Thymus (tissue), 11 donors: ENCODE measurements at regions not wholly inside any gene's neighbourhood (a gene's known extent, or its start where the extent isn't known, plus 50 kb on each side); places are given as distances from the start of the nearest gene placed in this dataset.

Experiments used
- DNase-seq, 9 donors: peaks; one replicate each; pipeline ENCODE4 v3.0.0-alpha.2; 2013; ENCODE audit warnings: low spot score in 9 of 9, low read depth in 6 of 9, missing footprints in 1 of 9
- H3K27ac ChIP-seq, 2 donors: one replicate each; pipeline ENCODE4 v1.5.1; 2013; ENCODE audit warnings: control low read depth in 1 of 2, low read depth in 1 of 2, low read length in 1 of 2, mild to moderate bottlenecking in 1 of 2, moderate library complexity in 1 of 2
- H3K27me3 ChIP-seq, 2 donors: one replicate each; pipeline ENCODE4 v1.5.1; 2013; ENCODE audit warnings: low read length in 1 of 2; ENCODE audit not compliant: control insufficient read depth in 2 of 2, insufficient read depth in 1 of 2
- H3K36me3 ChIP-seq, 2 donors: one replicate each; pipeline ENCODE4 v1.5.1; 2013; ENCODE audit warnings: low read length in 1 of 2, mild to moderate bottlenecking in 1 of 2, moderate library complexity in 1 of 2; ENCODE audit not compliant: control insufficient read depth in 2 of 2, insufficient read depth in 2 of 2
- H3K4me1 ChIP-seq, 2 donors: one replicate each; pipeline ENCODE4 v1.5.1; 2013; ENCODE audit warnings: low read length in 2 of 2; ENCODE audit not compliant: control insufficient read depth in 2 of 2, insufficient read depth in 2 of 2
- H3K4me3 ChIP-seq, 2 donors: one replicate each; pipeline ENCODE4 v1.5.1; 2013; ENCODE audit warnings: low read length in 2 of 2, control low read depth in 1 of 2, mild to moderate bottlenecking in 1 of 2
- H3K9me3 ChIP-seq, 2 donors: one replicate each; pipeline ENCODE4 v1.5.1; 2013; ENCODE audit warnings: low read length in 1 of 2, mild to moderate bottlenecking in 1 of 2; ENCODE audit not compliant: control insufficient read depth in 2 of 2, insufficient read depth in 1 of 2
- WGBS: extraction: QIAGEN DNeasy Blood & Tissue Kit; methylation state at CpG from one replicate; pipeline ENCODE4 v1.1.7; 2013; 5-methylcytosine and 5-hydroxymethylcytosine counted together
- donor health status: healthy.

DNA sequence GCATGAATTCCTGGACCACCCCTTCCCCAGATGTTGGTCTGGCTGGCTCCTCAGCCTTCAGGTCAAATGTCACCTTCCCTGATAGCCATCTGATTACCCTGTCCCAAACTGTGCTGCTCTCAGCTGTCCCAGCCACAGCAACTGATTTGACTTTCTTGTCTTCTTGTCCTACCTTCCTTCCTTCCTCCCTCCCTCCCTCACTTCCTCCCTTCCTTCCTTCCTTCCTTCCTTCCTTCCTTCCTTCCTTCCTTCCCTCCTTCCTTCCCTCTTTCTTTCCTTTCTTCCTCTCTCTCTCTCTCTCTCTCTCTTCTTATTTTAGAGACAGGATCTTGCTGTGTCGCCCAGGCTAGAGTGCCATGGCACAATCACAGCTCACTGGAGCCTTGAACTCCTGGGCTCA is 242.5 kb downstream of the RPS24 start:
- no peak for DNase-seq
- Histone ChIP-seq H3K9me3 (peaks cover 0 to 4% of the 10 kb centered on the region in 2 donors), H3K4me1 (no peaks in the 10 kb centered on the region), H3K4me3 (no peak overlapping the region), H3K36me3 (no peaks in the 10 kb centered on the region), H3K27ac (no peak overlapping the region), H3K27me3 (no peaks in the 10 kb centered on the region)
- 100% methylated on average over 1 of the region's 1 CpG for WGBS

DNA sequence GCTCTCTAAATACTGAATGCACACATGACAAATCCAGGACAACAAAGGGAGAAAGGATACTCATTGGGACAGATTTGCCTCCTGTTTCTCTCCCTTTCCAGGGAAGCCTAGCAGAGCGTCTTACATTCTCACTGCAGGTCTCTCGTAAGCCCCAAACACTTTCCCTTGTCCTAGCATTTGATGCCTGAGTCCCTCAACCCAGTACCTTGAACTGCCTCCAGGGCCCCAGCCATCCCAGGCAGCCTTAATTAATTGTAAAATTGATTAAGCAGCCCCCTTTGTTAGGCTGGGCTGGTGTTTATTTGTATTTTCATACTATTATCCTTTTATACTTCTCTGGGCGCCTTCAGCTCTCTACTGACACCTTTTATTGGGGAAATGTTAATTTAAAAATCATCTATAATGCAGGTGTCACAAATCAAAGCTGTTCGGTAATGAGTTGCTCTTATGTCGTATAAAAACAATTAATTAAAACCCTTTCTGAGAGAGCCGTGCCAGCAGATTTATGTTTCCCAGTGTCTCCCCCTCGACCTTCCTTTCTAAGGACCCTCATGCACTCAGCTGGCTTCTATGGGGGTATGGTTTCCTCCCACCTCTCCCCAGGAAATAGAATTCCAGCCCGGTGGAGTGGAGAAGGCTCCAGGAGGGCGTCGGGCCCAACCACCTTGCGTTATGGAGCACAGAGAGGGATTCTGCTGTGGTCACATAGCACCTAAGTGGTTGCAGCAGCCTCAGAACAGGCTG is 243.8 kb downstream of the RPS24 start:
- Histone ChIP-seq H3K27ac (no peak overlapping the region), H3K4me1 (no peaks in the 10 kb centered on the region), H3K36me3 (no peaks in the 10 kb centered on the region), H3K4me3 (no peak overlapping the region), H3K27me3 (no peaks in the 10 kb centered on the region), H3K9me3 (no peaks in the 10 kb centered on the region)
- 95% methylated on average over 11 of the region's 11 CpGs for WGBS
- no peak for DNase-seq

DNA sequence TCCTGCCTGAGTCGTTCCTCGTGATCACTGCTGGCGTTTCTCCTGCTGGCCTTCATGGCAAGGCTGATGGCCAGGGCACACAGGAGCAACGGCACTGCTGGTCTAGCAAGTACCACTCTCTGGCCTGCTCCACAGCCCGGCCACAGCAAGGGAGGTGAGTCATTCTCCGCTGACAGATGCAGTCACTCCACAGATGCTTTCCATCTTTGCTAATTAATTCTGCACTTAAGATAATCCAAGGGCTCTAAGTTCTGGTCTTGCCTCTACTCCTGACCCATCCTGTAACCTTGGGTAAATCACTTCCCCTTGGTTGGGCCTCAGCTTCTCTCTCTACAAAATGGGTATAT is 244.4 kb downstream of the RPS24 start:
- H3K4me1 ChIP-seq, result no peaks in the 10 kb centered on the region
- no peak for DNase-seq
- H3K27me3 ChIP-seq, result no peaks in the 10 kb centered on the region
- H3K4me3 ChIP-seq, result no peak overlapping the region
- no peaks in the 10 kb centered on the region for H3K36me3 ChIP-seq
- no peak overlapping the region for H3K27ac ChIP-seq
- WGBS, result 96% methylated on average over 6 of the region's 6 CpGs
- no peaks in the 10 kb centered on the region for H3K9me3 ChIP-seq

DNA sequence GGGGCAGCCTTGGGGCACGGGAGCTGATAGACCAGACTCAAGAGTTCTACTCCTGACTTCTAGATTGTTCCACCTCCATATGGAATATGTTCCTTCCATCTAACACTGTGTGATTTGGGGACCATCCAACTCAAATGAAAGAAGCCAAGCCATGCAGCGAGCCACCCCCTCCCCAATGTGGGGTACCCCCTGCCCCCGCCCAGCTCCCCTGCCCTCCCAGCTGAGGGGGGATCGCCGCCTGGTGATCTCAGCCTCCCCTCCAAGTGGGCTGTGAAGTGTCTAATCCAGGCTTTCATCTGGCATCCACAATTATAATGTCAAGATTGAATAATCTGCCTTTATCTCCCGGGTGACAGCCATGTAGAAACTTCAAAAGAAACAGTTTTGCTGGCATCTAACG is 246.1 kb downstream of the RPS24 start:
- Histone ChIP-seq H3K4me3 (no peak overlapping the region), H3K9me3 (no peaks in the 10 kb centered on the region), H3K27ac (no peak overlapping the region), H3K4me1 (no peaks in the 10 kb centered on the region), H3K27me3 (no peaks in the 10 kb centered on the region), H3K36me3 (no peaks in the 10 kb centered on the region)
- no peak for DNase-seq
- WGBS, result 96% methylated on average over 7 of the region's 7 CpGs

DNA sequence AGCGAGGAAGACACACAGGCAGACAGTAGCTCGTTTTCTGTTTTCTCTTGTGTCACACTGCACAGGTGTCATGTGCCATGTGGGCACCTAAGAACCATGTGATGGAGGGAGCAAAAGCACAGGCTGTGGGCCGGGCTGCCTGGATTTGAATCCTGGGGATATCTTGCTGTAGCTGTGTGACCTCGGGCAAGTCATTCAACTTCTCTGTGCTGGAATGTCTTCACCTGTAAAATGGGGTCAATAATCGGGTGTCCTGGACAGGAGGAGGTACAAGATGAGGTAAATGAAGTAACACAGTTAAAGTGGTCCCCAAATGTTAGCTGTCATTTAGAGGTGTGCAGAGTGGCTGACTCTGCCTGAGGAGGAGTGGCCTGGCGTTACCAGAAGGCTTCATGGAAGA is 246.9 kb downstream of the RPS24 start:
- Histone ChIP-seq H3K4me3 (no peak overlapping the region), H3K9me3 (no peaks in the 10 kb centered on the region), H3K4me1 (no peaks in the 10 kb centered on the region), H3K27me3 (no peaks in the 10 kb centered on the region), H3K27ac (no peak overlapping the region), H3K36me3 (no peaks in the 10 kb centered on the region)
- 94% methylated on average over 6 of the region's 6 CpGs for WGBS
- no peak for DNase-seq

DNA sequence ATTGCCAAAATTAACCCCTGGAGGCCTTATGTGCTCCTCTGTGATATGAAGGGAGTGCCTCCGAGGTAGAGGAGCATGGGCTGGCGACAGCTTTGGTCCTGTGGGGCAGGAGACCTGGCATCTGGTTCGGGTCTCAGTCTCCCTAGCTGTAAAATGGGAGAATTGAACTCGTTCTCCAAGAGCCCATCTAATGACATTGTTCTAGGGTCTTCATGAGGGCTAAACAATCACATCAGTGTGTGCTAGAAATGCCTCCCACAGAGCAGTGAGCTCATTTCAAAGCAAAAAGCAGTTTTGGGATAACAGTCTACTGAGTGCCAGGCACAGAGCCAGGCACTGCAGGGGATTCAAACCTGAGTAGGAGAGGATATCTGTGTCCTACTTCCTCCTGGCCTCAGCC is 248.0 kb downstream of the RPS24 start:
- no peaks in the 10 kb centered on the region for H3K4me1 ChIP-seq
- no peaks in the 10 kb centered on the region for H3K27me3 ChIP-seq
- no peaks in the 10 kb centered on the region for H3K9me3 ChIP-seq
- no peaks in the 10 kb centered on the region for H3K36me3 ChIP-seq
- H3K27ac ChIP-seq, result no peak overlapping the region
- no peak overlapping the region for H3K4me3 ChIP-seq
- DNase-seq, result no peak
- 96% methylated on average over 4 of the region's 4 CpGs for WGBS

DNA sequence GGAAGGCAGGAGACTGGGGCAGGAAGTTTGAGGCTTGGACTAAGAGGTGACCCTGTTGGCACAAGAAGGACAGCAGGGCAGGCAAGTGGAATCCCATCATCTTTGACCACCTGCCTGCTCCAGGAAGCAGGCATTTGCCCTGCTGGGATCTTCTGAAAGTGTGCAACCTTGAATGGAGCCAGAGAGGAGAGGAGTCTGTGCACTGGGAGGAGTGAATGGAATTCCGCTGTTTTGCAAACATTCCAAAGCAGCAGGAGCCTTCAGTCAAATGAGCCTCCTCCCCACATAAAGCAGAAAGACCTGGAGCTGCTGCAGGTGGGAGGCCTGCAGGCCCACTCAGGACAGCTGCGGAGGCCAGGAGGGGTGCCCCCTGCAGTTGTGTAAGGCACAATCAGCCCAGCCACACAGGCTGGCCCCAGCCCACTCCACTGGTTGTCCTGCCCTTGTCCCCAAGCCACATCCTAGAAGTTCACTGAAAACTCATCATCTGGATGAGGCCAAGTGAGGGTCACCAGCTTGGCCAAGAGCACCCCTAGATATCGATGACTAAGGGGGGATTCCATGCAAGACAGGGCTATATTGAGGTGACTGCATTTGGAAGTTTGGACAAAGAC is 249.5 kb downstream of the RPS24 start:
- H3K4me3 ChIP-seq, result no peak overlapping the region
- DNase-seq, result no peak
- no peak overlapping the region for H3K27ac ChIP-seq
- WGBS, result 96% methylated on average over 3 of the region's 3 CpGs
- no peaks in the 10 kb centered on the region for H3K9me3 ChIP-seq
- H3K27me3 ChIP-seq, result no peaks in the 10 kb centered on the region
- H3K4me1 ChIP-seq, result no peaks in the 10 kb centered on the region
- H3K36me3 ChIP-seq, result no peaks in the 10 kb centered on the region

DNA sequence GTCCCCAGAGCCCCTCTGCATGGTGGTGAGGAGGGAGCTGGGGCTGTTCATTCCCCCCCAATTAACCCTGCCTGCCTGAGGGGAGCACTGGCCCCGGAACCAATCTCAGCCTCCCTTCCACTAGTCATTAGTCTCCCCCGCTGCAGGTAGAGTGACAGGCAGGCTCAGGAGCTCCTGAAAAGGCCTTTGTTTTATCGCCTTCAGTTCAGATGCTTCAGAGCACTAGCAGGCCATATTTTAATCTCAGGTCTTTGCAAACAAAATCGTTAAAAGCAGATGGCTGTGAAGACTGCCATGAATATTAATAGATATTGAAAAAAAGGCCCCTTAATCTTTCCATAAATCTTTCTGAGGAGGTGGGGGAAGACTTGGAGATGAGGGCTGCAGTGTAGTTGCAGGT is 250.7 kb downstream of the RPS24 start:
- 95% methylated on average over 4 of the region's 4 CpGs for whole genome bisulfite sequencing
- Histone ChIP-seq H3K27ac (no peak overlapping the region), H3K4me3 (no peak overlapping the region), H3K4me1 (peaks cover 0 to 8% of the 10 kb centered on the region in 2 donors), H3K9me3 (no peaks in the 10 kb centered on the region), H3K36me3 (no peaks in the 10 kb centered on the region), H3K27me3 (no peaks in the 10 kb centered on the region)
- DNase-seq, result no peak

DNA sequence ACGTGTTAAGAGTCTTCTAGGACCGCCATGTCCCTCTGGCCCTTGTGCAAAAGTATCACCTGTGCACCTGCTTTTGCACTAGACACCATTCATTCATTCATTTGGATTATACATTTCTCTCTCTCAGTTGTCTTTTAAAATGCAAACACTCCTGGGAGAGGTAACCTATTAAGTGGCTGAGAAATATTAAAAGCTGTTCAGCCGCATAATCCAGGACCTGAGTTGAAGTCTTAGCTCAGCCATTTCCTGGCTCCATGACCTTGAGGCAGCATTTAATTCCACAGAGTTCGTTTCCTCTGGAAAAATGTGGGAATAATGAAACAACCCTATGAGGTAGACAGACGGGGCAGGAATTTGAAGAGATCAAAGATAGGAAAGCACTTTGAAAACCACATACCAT is 251.6 kb downstream of the RPS24 start:
- peaks cover 0 to 15% of the 10 kb centered on the region in 2 donors for H3K4me1 ChIP-seq
- 52% methylated on average over 5 of the region's 5 CpGs for WGBS
- H3K27me3 ChIP-seq, result no peaks in the 10 kb centered on the region
- H3K36me3 ChIP-seq, result no peaks in the 10 kb centered on the region
- DNase-seq, result no peak
- H3K4me3 ChIP-seq, result no peak overlapping the region
- no peaks in the 10 kb centered on the region for H3K9me3 ChIP-seq
- H3K27ac ChIP-seq, result no peak overlapping the region
